HepG2 (cell line): ENCODE measurements at regions not wholly inside any gene's neighbourhood (a gene's known extent, or its start where the extent isn't known, plus 50 kb on each side); places are given as distances from the start of the nearest gene placed in this dataset.

Experiments used
- ATAC-seq: fragments of 200-7000 bp; cut with Tn5 transposase; 3 replicates; pipeline ENCODE4 v1.9.1; 2020; ENCODE audit warnings: mild to moderate bottlenecking, moderate library complexity
- BruUV-seq: library from RNA; stranded (reverse); fragments of 400-500 nt; replicated peaks from 2 replicates; lab custom pipeline; 2021; lab: Mats Ljungman, UMichigan
- CTCF ChIA-PET: fragments of 300-600 bp; formaldehyde crosslinking; extraction: SDS; loops from one replicate; lab custom pipeline; 2021; ENCODE audit warnings: low total read pairs, inconsistent platforms, low intra/inter-chr PET ratio; lab: Yijun Ruan, JAX
- POLR2A ChIA-PET: fragments of 350-600 bp; sonication (Branson Sonifier 250); formaldehyde crosslinking; loops from one replicate; lab custom pipeline; 2020; ENCODE audit warnings: antibody characterized with exemption, inconsistent platforms; lab: Yijun Ruan, JAX
- DNase-seq: peaks from one replicate; pipeline ENCODE4 v3.0.0-alpha.2; 2015; ENCODE audit warnings: low spot score
- FAIRE-seq: peaks from 3 replicates; lab custom pipeline; 2011; peaks lifted over from hg19 to GRCh38; lab: Jason Lieb, UNC
- H2AFZ ChIP-seq: one replicate; pipeline ENCODE4 v1.6.1; 2011; ENCODE audit warnings: low read length, inconsistent platforms
- H3K27ac ChIP-seq: fragments of 300-600 bp; 3 replicates; pipeline ENCODE4 v1.8.0; 2011; ENCODE audit warnings: mixed run types, mild to moderate bottlenecking, mixed read lengths, low read length, inconsistent platforms; ENCODE audit not compliant: insufficient read depth; ENCODE audit errors: extremely low read length
- H3K27me3 ChIP-seq, 2 experiments: fragments of 200-600 bp in 1 of 2; 2 replicates in 1 of 2; 3 replicates in 1 of 2; pipeline versions ENCODE4 v1.6.0 to v1.8.0; 2011; ENCODE audit warnings: low read length in 2 of 2, mild to moderate bottlenecking in 2 of 2, moderate library complexity in 2 of 2, inconsistent platforms in 1 of 2; ENCODE audit not compliant: insufficient read depth in 2 of 2, control insufficient read depth in 1 of 2
- H3K36me3 ChIP-seq, 2 experiments: fragments of 200-600 bp in 1 of 2; replicated peaks in 1 of 2; 2 replicates in 1 of 2; 3 replicates in 1 of 2; pipeline versions ENCODE4 v1.5.1 to v1.8.0; 2011; ENCODE audit warnings: low read length in 2 of 2, inconsistent platforms in 1 of 2; ENCODE audit not compliant: insufficient read depth in 2 of 2, control insufficient read depth in 1 of 2
- H3K4me1 ChIP-seq: 2 replicates; pipeline ENCODE4 v1.5.1; 2012; ENCODE audit warnings: low read length, inconsistent platforms; ENCODE audit not compliant: insufficient read depth
- H3K4me2 ChIP-seq: 2 replicates; pipeline ENCODE4 v1.6.0; 2011; ENCODE audit warnings: low read depth, low read length, inconsistent platforms
- H3K4me3 ChIP-seq, 3 experiments: fragments of 200-600 bp in 1 of 3; sonication (generic), shearing (Covaris generic) in 1 of 3; replicated peaks in 1 of 3; 2 replicates each; pipeline ENCODE4 v1.5.1; 2011 to 2016; ENCODE audit warnings: low read length in 3 of 3, inconsistent platforms in 2 of 3, low read depth in 2 of 3, mild to moderate bottlenecking in 2 of 3, control low read depth in 1 of 3, mixed read lengths in 1 of 3; ENCODE audit not compliant: insufficient read depth in 1 of 3
- H3K79me2 ChIP-seq: one replicate; pipeline ENCODE4 v1.6.1; 2011; ENCODE audit warnings: low read length, inconsistent platforms; ENCODE audit not compliant: insufficient read depth
- H3K9ac ChIP-seq: 2 replicates; pipeline ENCODE4 v1.6.0; 2011; ENCODE audit warnings: mild to moderate bottlenecking, low read depth, low read length, inconsistent platforms; ENCODE audit not compliant: insufficient read depth
- H3K9me3 ChIP-seq: 2 replicates; pipeline ENCODE4 v1.5.1; 2012; ENCODE audit warnings: mild to moderate bottlenecking, low read length
- H4K20me1 ChIP-seq: 2 replicates; pipeline ENCODE4 v1.6.0; 2011; ENCODE audit warnings: inconsistent platforms, mild to moderate bottlenecking, low read length, moderate library complexity; ENCODE audit not compliant: insufficient read depth
- AHDC1 ChIP-seq: sonication (generic); formaldehyde crosslinking; IDR thresholded peaks from 2 replicates; pipeline ENCODE4 v1.5.1; 2020; ENCODE audit warnings: mild to moderate bottlenecking, missing genetic modification reagents, borderline replicate concordance
- GPN1 ChIP-seq: sonication (generic); formaldehyde crosslinking; IDR thresholded peaks from 2 replicates; pipeline ENCODE4 v1.5.1; 2020; ENCODE audit warnings: missing genetic modification reagents, borderline replicate concordance
- MNT ChIP-seq: fragments of 450-650 bp; IDR thresholded peaks from 2 replicates; pipeline ENCODE4 v1.6.1; 2016
- MYNN ChIP-seq: sonication (generic); formaldehyde crosslinking; IDR thresholded peaks from 2 replicates; pipeline ENCODE4 v1.4.0; 2020; ENCODE audit warnings: mild to moderate bottlenecking, low read depth, missing genetic modification reagents
- PHF5A ChIP-seq: IDR thresholded peaks from one replicate; pipeline ENCODE4 v1.6.1; 2018; ENCODE audit warnings: low read depth, missing genetic modification reagents; ENCODE audit not compliant: unreplicated experiment
- RCOR2 ChIP-seq: IDR thresholded peaks from 2 replicates; pipeline ENCODE4 v1.6.1; 2016; ENCODE audit warnings: missing biosample characterization, missing genetic modification reagents
- RFX1 ChIP-seq: fragments of 450-650 bp; IDR thresholded peaks from 2 replicates; pipeline ENCODE4 v1.6.1; 2017
- THAP9 ChIP-seq: sonication (generic); formaldehyde crosslinking; IDR thresholded peaks from 2 replicates; pipeline ENCODE4; 2020; ENCODE audit warnings: missing genetic modification reagents, mild to moderate bottlenecking, borderline replicate concordance
- WGBS: methylation state at CpG from one replicate; pipeline ENCODE4 v1.1.6; 2017; ENCODE audit warnings: low lambda C conversion rate; 5-methylcytosine and 5-hydroxymethylcytosine counted together
- in situ Hi-C: cut with HindIII; loops from 2 replicates; pipeline ENCODE4 v1.10.0; 2017; ENCODE audit warnings: low pct_unique_long_range_greater_than_20kb; ENCODE audit not compliant: extremely low pct_ligation_motif_present
- intact Hi-C: fragments of 100-400 bp; cut with micrococcal nuclease; formaldehyde crosslinking; loops from one replicate; pipeline ENCODE4 v1.10.0; 2022; ENCODE audit not compliant: unreplicated experiment

- TF ChIP-seq AHDC1 (CRISPR knock-in tag): no peak
- TF ChIP-seq MYNN (CRISPR knock-in tag): no peak
- TF ChIP-seq RFX1: no peak
- TF ChIP-seq PHF5A: no peak
- TF ChIP-seq MNT: no peak
Measured at GRCh38 chr12:91894911-91895310, 250.7 kb downstream of the BTG1 start (continued).

- intact Hi-C loops (loop anchor here (1.0 kb wide), 1 partner anchor 78 kb away; no protein-coding TSS in a partner anchor), in situ Hi-C loops (no loop called here)
- Histone ChIP-seq H3K9me3 (no peaks in the 10 kb centered on the region), H3K27ac (no peak overlapping the region), H3K36me3 (no peaks in the 10 kb centered on the region), H3K27me3 (no peaks in the 10 kb centered on the region), H2AFZ (no peak overlapping the region), H3K4me3 (no peak overlapping the region), H4K20me1 (no peaks in the 10 kb centered on the region), H3K4me2 (no peak overlapping the region), H3K4me1 (no peaks in the 10 kb centered on the region), H3K9ac (no peak overlapping the region), H3K79me2 (no peaks in the 10 kb centered on the region)
- no TSS peak for BruUV-seq
- DNase-seq (no peak), ATAC-seq (no peak), FAIRE-seq (no peak)
- ChIA-PET CTCF (no interaction called here), POLR2A (no interaction called here)
- WGBS: 0% methylated on average over 2 of the region's 3 CpGs
- no peak for TF ChIP-seq THAP9 (CRISPR knock-in tag)
- no peak for TF ChIP-seq GPN1
- no peak for TF ChIP-seq RCOR2 (CRISPR knock-in tag)
Measured at GRCh38 chr12:91893476-91893875, 252.2 kb downstream of the BTG1 start.
